NT2/D1 (cell line): ENCODE measurements at regions not wholly inside any gene's neighbourhood (a gene's known extent, or its start where the extent isn't known, plus 50 kb on each side); places are given as distances from the start of the nearest gene placed in this dataset.
"Not testable (repeated sequence)": the region's sequence is repeated elsewhere in the genome, so short reads cannot be mapped to it uniquely, and the experiment has no call there.

Experiments used
- DNase-seq: peaks from one replicate; pipeline ENCODE4 v3.0.0-alpha.2; 2011; ENCODE audit warnings: low read depth, low spot score
- H3K27me3 ChIP-seq: 2 replicates; pipeline ENCODE4 v1.6.0; 2011; ENCODE audit warnings: mild to moderate bottlenecking; ENCODE audit not compliant: insufficient read length, insufficient read depth
- H3K36me3 ChIP-seq: 2 replicates; pipeline ENCODE4 v1.6.1; 2011; ENCODE audit warnings: mild to moderate bottlenecking, low read length, mixed read lengths; ENCODE audit not compliant: insufficient read depth, insufficient read length
- H3K4me1 ChIP-seq: 2 replicates; pipeline ENCODE4 v1.5.1; 2011; ENCODE audit not compliant: insufficient read depth, insufficient read length
- H3K4me3 ChIP-seq: 2 replicates; pipeline ENCODE4 v1.5.1; 2011; ENCODE audit warnings: low read depth; ENCODE audit not compliant: insufficient read length
- H3K9ac ChIP-seq: 2 replicates; pipeline ENCODE4 v1.6.0; 2011; ENCODE audit warnings: low read depth; ENCODE audit not compliant: insufficient read length
- H3K9me3 ChIP-seq: 2 replicates; pipeline ENCODE4 v1.5.1; 2011; ENCODE audit warnings: mild to moderate bottlenecking, low read length; ENCODE audit not compliant: insufficient read depth
- SUZ12 ChIP-seq: IDR thresholded peaks from 2 replicates; pipeline ENCODE4 v1.6.1; 2011; ENCODE audit not compliant: insufficient read length, insufficient read depth; ENCODE audit errors: extremely low read depth
- YY1 ChIP-seq: IDR thresholded peaks from 2 replicates; pipeline ENCODE4 v1.6.1; 2011; ENCODE audit not compliant: insufficient read length, insufficient read depth
- ZNF274 ChIP-seq: IDR thresholded peaks from 2 replicates; pipeline ENCODE4 v1.6.1; 2011; ENCODE audit warnings: mild to moderate bottlenecking, low read depth, low read length

- H3K27me3 ChIP-seq, result no peaks in the 10 kb centered on the region
- no peaks in the 10 kb centered on the region for H3K4me1 ChIP-seq
- H3K9me3 ChIP-seq, result peaks cover 15% of the 10 kb centered on the region
- H3K9ac ChIP-seq, result no peak overlapping the region
- no peak overlapping the region for H3K4me3 ChIP-seq
- no peak for TF ChIP-seq YY1
- no peak for TF ChIP-seq SUZ12
- no peak for TF ChIP-seq ZNF274
- DNase-seq, result no peak
- no peaks in the 10 kb centered on the region for H3K36me3 ChIP-seq
These were observed 123.9 kb downstream of the CD83 start for GRCh38 chr6:14241255-14242070.

GRCh38 chr6:14242912-14243311, 125.3 kb downstream of the CD83 start:
- not testable (repeated sequence) for H3K27me3 ChIP-seq, H3K4me3 ChIP-seq, DNase-seq, H3K36me3 ChIP-seq, H3K4me1 ChIP-seq, H3K9ac ChIP-seq
- peaks cover 15% of the 10 kb centered on the region for H3K9me3 ChIP-seq

- H3K36me3 ChIP-seq, result no peaks in the 10 kb centered on the region
- no peak overlapping the region for H3K4me3 ChIP-seq
- DNase-seq, result no peak
- H3K9ac ChIP-seq, result no peak overlapping the region
- TF ChIP-seq ZNF274 (no peak), SUZ12 (no peak), YY1 (no peak)
- H3K4me1 ChIP-seq, result no peaks in the 10 kb centered on the region
- no peaks in the 10 kb centered on the region for H3K27me3 ChIP-seq
- H3K9me3 ChIP-seq, result peaks cover 15% of the 10 kb centered on the region
These were observed 126.0 kb downstream of the CD83 start for GRCh38 chr6:14243597-14243996.

- H3K4me1 ChIP-seq, result no peaks in the 10 kb centered on the region
- no peak for DNase-seq
- no peak overlapping the region for H3K4me3 ChIP-seq
- TF ChIP-seq YY1, result no peak
- TF ChIP-seq ZNF274, result no peak
- TF ChIP-seq SUZ12, result no peak
- no peak overlapping the region for H3K9ac ChIP-seq
- H3K27me3 ChIP-seq, result no peaks in the 10 kb centered on the region
- no peaks in the 10 kb centered on the region for H3K36me3 ChIP-seq
- peaks cover 7% of the 10 kb centered on the region for H3K9me3 ChIP-seq
These were observed 129.3 kb downstream of the CD83 start for GRCh38 chr6:14246876-14247275.

GRCh38 chr6:14250573-14250972, 133.0 kb downstream of the CD83 start:
- H3K36me3 ChIP-seq, result no peaks in the 10 kb centered on the region
- H3K9me3 ChIP-seq, result no peaks in the 10 kb centered on the region
- no peak overlapping the region for H3K9ac ChIP-seq
- DNase-seq, result no peak
- TF ChIP-seq SUZ12 (no peak), ZNF274 (no peak), YY1 (no peak)
- H3K4me3 ChIP-seq, result no peak overlapping the region
- no peaks in the 10 kb centered on the region for H3K27me3 ChIP-seq
- no peaks in the 10 kb centered on the region for H3K4me1 ChIP-seq

GRCh38 chr6:14252271-14252850, 134.8 kb downstream of the CD83 start:
- H3K36me3 ChIP-seq, result no peaks in the 10 kb centered on the region

GRCh38 chr6:14254505-14254904, 136.9 kb downstream of the CD83 start:
- Histone ChIP-seq H3K9ac (no peak overlapping the region), H3K27me3 (no peaks in the 10 kb centered on the region), H3K36me3 (no peaks in the 10 kb centered on the region), H3K9me3 (no peaks in the 10 kb centered on the region), H3K4me3 (no peak overlapping the region), H3K4me1 (peaks cover 6% of the 10 kb centered on the region)
- no peak for TF ChIP-seq YY1
- no peak for TF ChIP-seq ZNF274
- TF ChIP-seq SUZ12, result no peak
- no peak for DNase-seq

More at GRCh38 chr6:14252271-14252850, 134.8 kb downstream of the CD83 start:
- Histone ChIP-seq H3K4me3 (no peak overlapping the region), H3K27me3 (no peaks in the 10 kb centered on the region), H3K4me1 (no peaks in the 10 kb centered on the region), H3K9ac (no peak overlapping the region), H3K9me3 (no peaks in the 10 kb centered on the region)
- no peak for DNase-seq
- TF ChIP-seq YY1 (no peak), SUZ12 (no peak), ZNF274 (no peak)
